HepG2 (cell line): ENCODE measurements at regions not wholly inside any gene's neighbourhood (a gene's known extent, or its start where the extent isn't known, plus 50 kb on each side); places are given as distances from the start of the nearest gene placed in this dataset.

Experiments
- ATAC-seq: fragments of 200-7000 bp; cut with Tn5 transposase; 3 replicates; pipeline ENCODE4 v1.9.1; 2020; ENCODE audit warnings: mild to moderate bottlenecking, moderate library complexity
- BruUV-seq: library from RNA; stranded (reverse); fragments of 400-500 nt; replicated peaks from 2 replicates; lab custom pipeline; 2021; lab: Mats Ljungman, UMichigan
- CTCF ChIA-PET: fragments of 300-600 bp; formaldehyde crosslinking; extraction: SDS; loops from one replicate; lab custom pipeline; 2021; ENCODE audit warnings: low total read pairs, inconsistent platforms, low intra/inter-chr PET ratio; lab: Yijun Ruan, JAX
- POLR2A ChIA-PET: fragments of 350-600 bp; sonication (Branson Sonifier 250); formaldehyde crosslinking; loops from one replicate; lab custom pipeline; 2020; ENCODE audit warnings: antibody characterized with exemption, inconsistent platforms; lab: Yijun Ruan, JAX
- DNase-seq: peaks from one replicate; pipeline ENCODE4 v3.0.0-alpha.2; 2015; ENCODE audit warnings: low spot score
- FAIRE-seq: peaks from 3 replicates; lab custom pipeline; 2011; peaks lifted over from hg19 to GRCh38; lab: Jason Lieb, UNC
- H2AFZ ChIP-seq: one replicate; pipeline ENCODE4 v1.6.1; 2011; ENCODE audit warnings: low read length, inconsistent platforms
- H3K27ac ChIP-seq: fragments of 300-600 bp; 3 replicates; pipeline ENCODE4 v1.8.0; 2011; ENCODE audit warnings: mixed run types, mild to moderate bottlenecking, mixed read lengths, low read length, inconsistent platforms; ENCODE audit not compliant: insufficient read depth; ENCODE audit errors: extremely low read length
- H3K27me3 ChIP-seq, 2 experiments: fragments of 200-600 bp in 1 of 2; 2 replicates in 1 of 2; 3 replicates in 1 of 2; pipeline versions ENCODE4 v1.6.0 to v1.8.0; 2011; ENCODE audit warnings: low read length in 2 of 2, mild to moderate bottlenecking in 2 of 2, moderate library complexity in 2 of 2, inconsistent platforms in 1 of 2; ENCODE audit not compliant: insufficient read depth in 2 of 2, control insufficient read depth in 1 of 2
- H3K36me3 ChIP-seq, 2 experiments: fragments of 200-600 bp in 1 of 2; replicated peaks in 1 of 2; 2 replicates in 1 of 2; 3 replicates in 1 of 2; pipeline versions ENCODE4 v1.5.1 to v1.8.0; 2011; ENCODE audit warnings: low read length in 2 of 2, inconsistent platforms in 1 of 2; ENCODE audit not compliant: insufficient read depth in 2 of 2, control insufficient read depth in 1 of 2
- H3K4me1 ChIP-seq: 2 replicates; pipeline ENCODE4 v1.5.1; 2012; ENCODE audit warnings: low read length, inconsistent platforms; ENCODE audit not compliant: insufficient read depth
- H3K4me2 ChIP-seq: 2 replicates; pipeline ENCODE4 v1.6.0; 2011; ENCODE audit warnings: low read depth, low read length, inconsistent platforms
- H3K4me3 ChIP-seq, 3 experiments: fragments of 200-600 bp in 1 of 3; sonication (generic), shearing (Covaris generic) in 1 of 3; replicated peaks in 1 of 3; 2 replicates each; pipeline ENCODE4 v1.5.1; 2011 to 2016; ENCODE audit warnings: low read length in 3 of 3, inconsistent platforms in 2 of 3, low read depth in 2 of 3, mild to moderate bottlenecking in 2 of 3, control low read depth in 1 of 3, mixed read lengths in 1 of 3; ENCODE audit not compliant: insufficient read depth in 1 of 3
- H3K79me2 ChIP-seq: one replicate; pipeline ENCODE4 v1.6.1; 2011; ENCODE audit warnings: low read length, inconsistent platforms; ENCODE audit not compliant: insufficient read depth
- H3K9ac ChIP-seq: 2 replicates; pipeline ENCODE4 v1.6.0; 2011; ENCODE audit warnings: mild to moderate bottlenecking, low read depth, low read length, inconsistent platforms; ENCODE audit not compliant: insufficient read depth
- H3K9me3 ChIP-seq: 2 replicates; pipeline ENCODE4 v1.5.1; 2012; ENCODE audit warnings: mild to moderate bottlenecking, low read length
- H4K20me1 ChIP-seq: 2 replicates; pipeline ENCODE4 v1.6.0; 2011; ENCODE audit warnings: inconsistent platforms, mild to moderate bottlenecking, low read length, moderate library complexity; ENCODE audit not compliant: insufficient read depth
- ATRX ChIP-seq: sonication (generic); formaldehyde crosslinking; IDR thresholded peaks from 2 replicates; pipeline ENCODE4 v1.4.0; 2020; ENCODE audit warnings: missing genetic modification reagents, borderline replicate concordance
- EHMT2 ChIP-seq: fragments of 200-600 bp; sonication (generic); IDR thresholded peaks from 2 replicates; pipeline ENCODE4 v1.7.0; 2017; ENCODE audit warnings: antibody characterized with exemption, low read depth, low read length, borderline replicate concordance
- HCFC1 ChIP-seq: fragments of 150-350 bp; IDR thresholded peaks from 2 replicates; pipeline ENCODE4 v1.6.1; 2014; ENCODE audit warnings: low read depth, low read length
- HIC2 ChIP-seq: sonication (generic); formaldehyde crosslinking; IDR thresholded peaks from 2 replicates; pipeline ENCODE4 v1.9.0; 2022; ENCODE audit warnings: low read depth, missing genetic modification reagents
- MAFG ChIP-seq: sonication (generic); formaldehyde crosslinking; IDR thresholded peaks from 2 replicates; pipeline ENCODE4 v1.5.1; 2020; ENCODE audit warnings: mild to moderate bottlenecking, missing genetic modification reagents
- MBNL3 ChIP-seq: fragments of 250-450 bp; sonication (Bioruptor Pico); conservative IDR thresholded peaks from 2 replicates; pipeline ENCODE4 v1.8.0; 2022; ENCODE audit warnings: mild to moderate bottlenecking, inconsistent platforms
- MTF2 ChIP-seq: sonication (generic); formaldehyde crosslinking; IDR thresholded peaks from 2 replicates; pipeline ENCODE4 v1.5.0; 2020; ENCODE audit warnings: missing genetic modification reagents, borderline replicate concordance
- MYNN ChIP-seq: sonication (generic); formaldehyde crosslinking; IDR thresholded peaks from 2 replicates; pipeline ENCODE4 v1.4.0; 2020; ENCODE audit warnings: mild to moderate bottlenecking, low read depth, missing genetic modification reagents
- RNF2 ChIP-seq: fragments of 450-650 bp; conservative IDR thresholded peaks from 2 replicates; pipeline ENCODE4 v1.6.1; 2016; ENCODE audit warnings: low read depth
- SMAD9 ChIP-seq: sonication (generic); formaldehyde crosslinking; IDR thresholded peaks from 2 replicates; pipeline ENCODE4 v1.5.1; 2020; ENCODE audit warnings: mild to moderate bottlenecking, missing genetic modification reagents
- SMARCC2 ChIP-seq: fragments of 450-650 bp; IDR thresholded peaks from 2 replicates; pipeline ENCODE4 v1.6.1; 2017; ENCODE audit warnings: antibody characterized with exemption, mild to moderate bottlenecking
- SRSF4 ChIP-seq: fragments of 200-400 bp; formaldehyde crosslinking; IDR thresholded peaks from one replicate; pipeline ENCODE4 v1.6.1; 2018; ENCODE audit warnings: mild to moderate bottlenecking, low read depth, low read length, moderate library complexity; ENCODE audit not compliant: poor library complexity, severe bottlenecking
- ZBTB26 ChIP-seq: IDR thresholded peaks from 2 replicates; pipeline ENCODE4 v1.6.1; 2016; ENCODE audit warnings: missing compliant biosample characterization, missing genetic modification reagents, borderline replicate concordance
- ZNF644 ChIP-seq: IDR thresholded peaks from 2 replicates; pipeline ENCODE4 v1.6.1; 2016; ENCODE audit warnings: low read depth
- ZNF777 ChIP-seq: sonication (generic); formaldehyde crosslinking; IDR thresholded peaks from 2 replicates; pipeline ENCODE4 v1.4.0; 2020; ENCODE audit warnings: missing genetic modification reagents
- ZSCAN12 ChIP-seq: sonication (generic); formaldehyde crosslinking; IDR thresholded peaks from 2 replicates; pipeline ENCODE4 v1.9.0; 2021; ENCODE audit warnings: mild to moderate bottlenecking, missing genetic modification reagents
- WGBS: methylation state at CpG from one replicate; pipeline ENCODE4 v1.1.6; 2017; ENCODE audit warnings: low lambda C conversion rate; 5-methylcytosine and 5-hydroxymethylcytosine counted together
- in situ Hi-C: cut with HindIII; loops from 2 replicates; pipeline ENCODE4 v1.10.0; 2017; ENCODE audit warnings: low pct_unique_long_range_greater_than_20kb; ENCODE audit not compliant: extremely low pct_ligation_motif_present
- intact Hi-C: fragments of 100-400 bp; cut with micrococcal nuclease; formaldehyde crosslinking; loops from one replicate; pipeline ENCODE4 v1.10.0; 2022; ENCODE audit not compliant: unreplicated experiment
- TF ChIP-seq, protein P1 (sequence below): sonication (generic); formaldehyde crosslinking; IDR thresholded peaks from 2 replicates; pipeline ENCODE4 v1.4.0; 2020; ENCODE audit warnings: mild to moderate bottlenecking, missing genetic modification reagents

- CTCF ChIA-PET, result no interaction called here
- intact Hi-C loops, result no loop called here
- WGBS, result 23% methylated on average over 4 of the region's 4 CpGs
- TF ChIP-seq SMARCC2, result no peak
- no peak for TF ChIP-seq SRSF4
- TF ChIP-seq MBNL3 (CRISPR knock-in tag), result no peak
- no peak for TF ChIP-seq ZBTB26 (CRISPR knock-in tag)
- TF ChIP-seq ZNF644 (CRISPR knock-in tag), result no peak
- TF ChIP-seq MAFG (CRISPR knock-in tag), result no peak
- TF ChIP-seq MTF2 (CRISPR knock-in tag), result no peak
- no peak for TF ChIP-seq ATRX (CRISPR knock-in tag)
- no peak for TF ChIP-seq SMAD9 (CRISPR knock-in tag)
- TF ChIP-seq RNF2, result no peak
- TF ChIP-seq EHMT2, result no peak
- TF ChIP-seq, protein P1, sequence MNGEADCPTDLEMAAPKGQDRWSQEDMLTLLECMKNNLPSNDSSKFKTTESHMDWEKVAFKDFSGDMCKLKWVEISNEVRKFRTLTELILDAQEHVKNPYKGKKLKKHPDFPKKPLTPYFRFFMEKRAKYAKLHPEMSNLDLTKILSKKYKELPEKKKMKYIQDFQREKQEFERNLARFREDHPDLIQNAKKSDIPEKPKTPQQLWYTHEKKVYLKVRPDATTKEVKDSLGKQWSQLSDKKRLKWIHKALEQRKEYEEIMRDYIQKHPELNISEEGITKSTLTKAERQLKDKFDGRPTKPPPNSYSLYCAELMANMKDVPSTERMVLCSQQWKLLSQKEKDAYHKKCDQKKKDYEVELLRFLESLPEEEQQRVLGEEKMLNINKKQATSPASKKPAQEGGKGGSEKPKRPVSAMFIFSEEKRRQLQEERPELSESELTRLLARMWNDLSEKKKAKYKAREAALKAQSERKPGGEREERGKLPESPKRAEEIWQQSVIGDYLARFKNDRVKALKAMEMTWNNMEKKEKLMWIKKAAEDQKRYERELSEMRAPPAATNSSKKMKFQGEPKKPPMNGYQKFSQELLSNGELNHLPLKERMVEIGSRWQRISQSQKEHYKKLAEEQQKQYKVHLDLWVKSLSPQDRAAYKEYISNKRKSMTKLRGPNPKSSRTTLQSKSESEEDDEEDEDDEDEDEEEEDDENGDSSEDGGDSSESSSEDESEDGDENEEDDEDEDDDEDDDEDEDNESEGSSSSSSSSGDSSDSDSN (CRISPR knock-in tag), result no peak
- no peak for TF ChIP-seq MYNN (CRISPR knock-in tag)
- no peak for TF ChIP-seq HCFC1
- no peak for TF ChIP-seq ZSCAN12 (CRISPR knock-in tag)
- no peak for TF ChIP-seq HIC2
- no peak for TF ChIP-seq ZNF777
These were observed 140.8 kb upstream of the GRB10 start for GRCh38 chr7:50923476-50923875.

More at GRCh38 chr7:50923476-50923875, 140.8 kb upstream of the GRB10 start:
- no peak for FAIRE-seq
- Histone ChIP-seq H3K4me1 (no peaks in the 10 kb centered on the region), H3K4me3 (no peak overlapping the region), H3K79me2 (no peaks in the 10 kb centered on the region), H3K9ac (no peak overlapping the region), H4K20me1 (no peaks in the 10 kb centered on the region), H3K27me3 (0 out of 5 replicates have a peak, but pooled peaks cover 0 to 4% of the 10 kb centered on the region in 2 experiments), H3K9me3 (no peaks in the 10 kb centered on the region), H2AFZ (no peak overlapping the region), H3K27ac (no peak overlapping the region), H3K4me2 (no peak overlapping the region), H3K36me3 (no peaks in the 10 kb centered on the region)
- no peak for DNase-seq
- POLR2A ChIA-PET, result no interaction called here
- BruUV-seq, result no TSS peak
- in situ Hi-C loops, result no loop called here
- no peak for ATAC-seq
